Psoas muscle (tissue), 7 donors: ENCODE measurements at regions not wholly inside any gene's neighbourhood (a gene's known extent, or its start where the extent isn't known, plus 50 kb on each side); places are given as distances from the start of the nearest gene placed in this dataset.
A peak's percentile ranks its signal among the peaks of the same experiment; 100 is the strongest.
"Not testable (repeated sequence)": the region's sequence is repeated elsewhere in the genome, so short reads cannot be mapped to it uniquely, and the experiment has no call there.

ENCODE experiments used
- ATAC-seq, 4 donors: fragments of 200-7000 bp; cut with Tn5 transposase; one replicate each; pipeline ENCODE4 v1.9.1; 2020; ENCODE audit warnings: moderate library complexity in 3 of 4, mild to moderate bottlenecking in 2 of 4
- DNase-seq, 2 donors: peaks; one replicate each; pipeline ENCODE4 v3.0.0-alpha.2; 2020
- H3K27ac ChIP-seq: fragments of 200-600 bp; one replicate; pipeline ENCODE4 v1.8.0; 2022
- H3K27me3 ChIP-seq, 3 donors: fragments of 200-600 bp in 1 of 3; one replicate each; pipeline versions ENCODE4 v1.6.1 to v1.8.0; 2013 to 2022; ENCODE audit warnings: low read length in 2 of 3, mild to moderate bottlenecking in 2 of 3, moderate library complexity in 1 of 3; ENCODE audit not compliant: insufficient read depth in 3 of 3
- H3K36me3 ChIP-seq, 2 donors: fragments of 200-600 bp in 1 of 2; one replicate each; pipeline versions ENCODE4 v1.6.1 to v1.8.0; 2013 to 2022; ENCODE audit warnings: low read depth in 1 of 2, mild to moderate bottlenecking in 1 of 2, moderate library complexity in 1 of 2; ENCODE audit not compliant: insufficient read depth in 1 of 2
- H3K4me1 ChIP-seq: fragments of 200-600 bp; one replicate; pipeline ENCODE4 v1.8.0; 2022
- H3K4me3 ChIP-seq: fragments of 200-600 bp; one replicate; pipeline ENCODE4 v1.8.0; 2022; ENCODE audit warnings: mild to moderate bottlenecking
- H3K9me3 ChIP-seq: fragments of 200-600 bp; one replicate; pipeline ENCODE4 v1.8.0; 2022
- CTCF ChIP-seq: fragments of 200-600 bp; IDR thresholded peaks from one replicate; pipeline ENCODE4 v1.8.0; 2022; ENCODE audit warnings: antibody characterized with exemption
- WGBS, 3 donors: extraction: QIAGEN DNeasy Blood & Tissue Kit; methylation state at CpG; one replicate each; pipeline versions ENCODE4 v1.1.6 to v1.1.7; 2013; 5-methylcytosine and 5-hydroxymethylcytosine counted together
- intact Hi-C, 2 donors: fragments of 100-400 bp; cut with DNase I; formaldehyde crosslinking; loops; one replicate each; pipeline versions ENCODE4 v1.11.0 to v1.14.2; 2022
- donor health status: healthy with polysubstance abuse.
- donor health status: DM: no; HTN: no; CAD: no; lungs with moderate emphysema.
- donor health status: Bipolar disorder and iron deficiency.
- donor health status: healthy.
- donor health status: DM: yes; HTN: yes; CAD: no.
- donor health status: DM: no; HTN: no; CAD: no.
- donor health status: DM: yes; HTN: yes; CAD: no.

GRCh38 chr2:43142921-43143438 lies 83.4 kb downstream of the ZFP36L2 start:
- DNase-seq (peak in 1 of 2 donors; percentile 8), ATAC-seq (peak in 1 of 4 donors; percentile 49)
- Histone ChIP-seq H3K27me3 (no peaks in the 10 kb centered on the region), H3K36me3 (no peaks in the 10 kb centered on the region), H3K9me3 (no peaks in the 10 kb centered on the region), H3K4me3 (no peak overlapping the region), H3K27ac (no peak overlapping the region), H3K4me1 (peaks cover 2% of the 10 kb centered on the region)
- no peak for TF ChIP-seq CTCF
- intact Hi-C loops = no loop called here
- 94 to 96% (median 96%) methylated on average over 7 of the region's 7 CpGs for WGBS, 3 donors

- intact Hi-C loops, H3K9me3 ChIP-seq, H3K27me3 ChIP-seq, H3K4me1 ChIP-seq, H3K27ac ChIP-seq, ATAC-seq, H3K36me3 ChIP-seq, H3K4me3 ChIP-seq: not testable (repeated sequence)
- DNase-seq = peak in 1 of 2 donors; percentile 5
- WGBS, 3 donors = 93 to 98% (median 94%) methylated on average over 7 of the region's 7 CpGs
Observed at GRCh38 chr2:43141636-43142151, 84.7 kb downstream of the ZFP36L2 start.

- intact Hi-C loops = no loop called here
- Histone ChIP-seq H3K27me3 (no peaks in the 10 kb centered on the region), H3K4me3 (no peak overlapping the region), H3K36me3 (no peaks in the 10 kb centered on the region), H3K27ac (no peak overlapping the region), H3K9me3 (no peaks in the 10 kb centered on the region), H3K4me1 (peaks cover 9% of the 10 kb centered on the region)
- 67 to 79% (median 69%) methylated on average over 11 of the region's 11 CpGs for WGBS, 3 donors
- DNase-seq (peak in 1 of 2 donors; percentile 38), ATAC-seq (peak in 2 of 4 donors; percentile 17 to 20)
- no peak for TF ChIP-seq CTCF
Observed at GRCh38 chr2:43139996-43140621, 86.3 kb downstream of the ZFP36L2 start.

GRCh38 chr2:43139501-43139900 lies 86.9 kb downstream of the ZFP36L2 start:
- no peak for DNase-seq
- no peaks in the 10 kb centered on the region for H3K9me3 ChIP-seq
- H3K4me3 ChIP-seq = no peak overlapping the region
- no peak overlapping the region for H3K27ac ChIP-seq
- no peaks in the 10 kb centered on the region for H3K36me3 ChIP-seq
- 85 to 93% (median 89%) methylated on average over 4 of the region's 4 CpGs for WGBS, 3 donors
- no peaks in the 10 kb centered on the region for H3K27me3 ChIP-seq
- H3K4me1 ChIP-seq = peaks cover 14% of the 10 kb centered on the region
- intact Hi-C loops = no loop called here
- TF ChIP-seq CTCF = no peak
- no peak for ATAC-seq

GRCh38 chr2:43138441-43138840 lies 88.0 kb downstream of the ZFP36L2 start:
- H3K4me3 ChIP-seq = no peak overlapping the region
- WGBS, 3 donors = 94 to 96% (median 94%) methylated on average over 3 of the region's 3 CpGs

More at GRCh38 chr2:43138441-43138840, 88.0 kb downstream of the ZFP36L2 start:
- no peak for TF ChIP-seq CTCF
- H3K27ac ChIP-seq = no peak overlapping the region
- no peaks in the 10 kb centered on the region for H3K27me3 ChIP-seq
- DNase-seq (no peak), ATAC-seq (no peak)
- intact Hi-C loops = no loop called here
- no peaks in the 10 kb centered on the region for H3K9me3 ChIP-seq
- H3K36me3 ChIP-seq = no peaks in the 10 kb centered on the region
- peaks cover 14% of the 10 kb centered on the region for H3K4me1 ChIP-seq
